ENCODE measurements at regions not wholly inside any gene's neighbourhood (a gene's known extent, or its start where the extent isn't known, plus 50 kb on each side); places are given as distances from the start of the nearest gene placed in this dataset.

- Histone ChIP-seq H3K9me3 (no peaks in the 10 kb centered on the region), H3K36me3 (no peaks in the 10 kb centered on the region), H3K4me3 (no peak overlapping the region), H3K27me3 (no peaks in the 10 kb centered on the region), H3K4me1 (ENCODE audit: insufficient read depth) (no peaks in the 10 kb centered on the region), H3K27ac (no peak overlapping the region)
- WGBS, 3 donors: 92 to 95% (median 93%) methylated on average over 7 of the region's 7 CpGs
- intact Hi-C loops (cut with DNase I): no loop called here
- no peak for DNase-seq
- TF ChIP-seq POLR2A (IDR thresholded peaks at IDR 0.05): no peak
- TF ChIP-seq, protein P1, sequence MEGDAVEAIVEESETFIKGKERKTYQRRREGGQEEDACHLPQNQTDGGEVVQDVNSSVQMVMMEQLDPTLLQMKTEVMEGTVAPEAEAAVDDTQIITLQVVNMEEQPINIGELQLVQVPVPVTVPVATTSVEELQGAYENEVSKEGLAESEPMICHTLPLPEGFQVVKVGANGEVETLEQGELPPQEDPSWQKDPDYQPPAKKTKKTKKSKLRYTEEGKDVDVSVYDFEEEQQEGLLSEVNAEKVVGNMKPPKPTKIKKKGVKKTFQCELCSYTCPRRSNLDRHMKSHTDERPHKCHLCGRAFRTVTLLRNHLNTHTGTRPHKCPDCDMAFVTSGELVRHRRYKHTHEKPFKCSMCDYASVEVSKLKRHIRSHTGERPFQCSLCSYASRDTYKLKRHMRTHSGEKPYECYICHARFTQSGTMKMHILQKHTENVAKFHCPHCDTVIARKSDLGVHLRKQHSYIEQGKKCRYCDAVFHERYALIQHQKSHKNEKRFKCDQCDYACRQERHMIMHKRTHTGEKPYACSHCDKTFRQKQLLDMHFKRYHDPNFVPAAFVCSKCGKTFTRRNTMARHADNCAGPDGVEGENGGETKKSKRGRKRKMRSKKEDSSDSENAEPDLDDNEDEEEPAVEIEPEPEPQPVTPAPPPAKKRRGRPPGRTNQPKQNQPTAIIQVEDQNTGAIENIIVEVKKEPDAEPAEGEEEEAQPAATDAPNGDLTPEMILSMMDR (IDR thresholded peaks at IDR 0.05): no peak
- TF ChIP-seq EP300 (IDR thresholded peaks at IDR 0.05): no peak
These were observed 350.2 kb downstream of the IRS2 start for GRCh38 chr13:109436055-109436622.

- TF ChIP-seq, protein P1 (IDR thresholded peaks at IDR 0.05): no peak
- TF ChIP-seq POLR2A (IDR thresholded peaks at IDR 0.05) (no peak), EP300 (IDR thresholded peaks at IDR 0.05) (no peak)
- DNase-seq: no peak
- Histone ChIP-seq H3K4me3 (no peak overlapping the region), H3K4me1 (ENCODE audit: insufficient read depth) (no peaks in the 10 kb centered on the region), H3K9me3 (no peaks in the 10 kb centered on the region), H3K36me3 (no peaks in the 10 kb centered on the region), H3K27me3 (no peaks in the 10 kb centered on the region), H3K27ac (no peak overlapping the region)
- WGBS, 3 donors: 43 to 76% (median 46%) methylated on average over 2 of the region's 2 CpGs
- intact Hi-C loops (cut with DNase I): no loop called here
These were observed 355.2 kb downstream of the IRS2 start for GRCh38 chr13:109431217-109431616.

- DNase-seq: no peak
- no peaks in the 10 kb centered on the region for H3K9me3 ChIP-seq
- intact Hi-C loops (cut with DNase I): no loop called here
- H3K27ac ChIP-seq: no peak overlapping the region
- TF ChIP-seq POLR2A (IDR thresholded peaks at IDR 0.05) (no peak), EP300 (IDR thresholded peaks at IDR 0.05) (no peak)
- TF ChIP-seq, protein P1 (IDR thresholded peaks at IDR 0.05): no peak
- 66 to 89% (median 86%) methylated on average over 3 of the region's 3 CpGs for WGBS, 3 donors
- H3K4me3 ChIP-seq: no peak overlapping the region
- no peaks in the 10 kb centered on the region for H3K27me3 ChIP-seq
- H3K36me3 ChIP-seq: no peaks in the 10 kb centered on the region
- H3K4me1 ChIP-seq (ENCODE audit: insufficient read depth): no peaks in the 10 kb centered on the region
These were observed 358.2 kb downstream of the IRS2 start for GRCh38 chr13:109428146-109428545.

DNA sequence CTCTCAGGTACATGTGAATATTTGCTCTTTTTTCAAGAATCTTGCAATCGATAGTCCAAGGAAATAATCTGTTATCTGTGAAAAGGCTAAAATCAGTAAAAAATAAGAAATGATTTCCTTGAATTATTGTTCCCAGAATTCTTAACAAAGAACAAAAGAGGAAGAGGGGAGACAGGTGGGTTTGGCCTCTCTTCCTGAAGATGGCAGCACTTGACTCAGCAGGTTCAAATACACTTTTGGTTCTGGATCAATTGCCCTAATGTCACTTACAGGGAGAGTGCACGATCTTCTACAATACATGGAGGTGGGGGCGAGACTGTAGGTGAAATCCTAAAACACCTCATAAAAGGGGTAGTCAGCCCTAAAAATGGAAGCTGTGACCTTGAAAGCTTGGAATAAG, 358.7 kb downstream of the IRS2 start:
- WGBS, 3 donors: 84 to 90% (median 87%) methylated on average over 3 of the region's 3 CpGs

More for the DNA sequence above, 358.7 kb downstream of the IRS2 start:
- intact Hi-C loops (cut with DNase I): no loop called here
- Histone ChIP-seq H3K9me3 (no peaks in the 10 kb centered on the region), H3K4me3 (no peak overlapping the region), H3K27me3 (no peaks in the 10 kb centered on the region), H3K27ac (no peak overlapping the region), H3K36me3 (no peaks in the 10 kb centered on the region), H3K4me1 (ENCODE audit: insufficient read depth) (no peaks in the 10 kb centered on the region)
- no peak for DNase-seq
- TF ChIP-seq, protein P1 (IDR thresholded peaks at IDR 0.05): no peak
- no peak for TF ChIP-seq EP300 (IDR thresholded peaks at IDR 0.05)
- TF ChIP-seq POLR2A (IDR thresholded peaks at IDR 0.05): no peak
